OCI-LY3 (cell line): ENCODE measurements at regions not wholly inside any gene's neighbourhood (a gene's known extent, or its start where the extent isn't known, plus 50 kb on each side); places are given as distances from the start of the nearest gene placed in this dataset.

Experiments used
- H2AFZ ChIP-seq: fragments of 200-600, 300-600 bp; shearing (Covaris generic); 2 replicates; pipeline ENCODE4 v1.6.0; 2014; ENCODE audit warnings: antibody characterized with exemption, low read depth, low read length
- H3K27ac ChIP-seq: fragments of 200-600, 300-600 bp; sonication (generic); 2 replicates; pipeline ENCODE4 v1.5.1; 2014; ENCODE audit warnings: mild to moderate bottlenecking, low read length, moderate library complexity, mixed read lengths
- H3K27me3 ChIP-seq: fragments of 200-600, 300-600 bp; sonication (generic); 2 replicates; pipeline ENCODE4 v1.6.1; 2014; ENCODE audit warnings: low read depth, low read length, mixed read lengths
- H3K36me3 ChIP-seq: fragments of 200-600, 300-600 bp; sonication (generic); replicated peaks from 2 replicates; pipeline ENCODE3; 2014; ENCODE audit warnings: low read depth, low read length, mixed read lengths
- H3K4me1 ChIP-seq: fragments of 300-600, 200-600 bp; sonication (generic); 2 replicates; pipeline ENCODE4 v1.6.1; 2014; ENCODE audit warnings: low read length, mixed read lengths
- H3K4me2 ChIP-seq: fragments of 200-600, 300-600 bp; sonication (generic); 2 replicates; pipeline ENCODE4 v1.6.1; 2014; ENCODE audit warnings: low read length, mixed read lengths
- H3K4me3 ChIP-seq: fragments of 300-600, 200-600 bp; sonication (generic); 2 replicates; pipeline ENCODE4 v1.5.1; 2014; ENCODE audit warnings: antibody characterized with exemption, mild to moderate bottlenecking, low read length, moderate library complexity
- H3K79me2 ChIP-seq: fragments of 300-600, 200-600 bp; shearing (Covaris generic); 2 replicates; pipeline ENCODE4 v1.6.1; 2014; ENCODE audit warnings: mild to moderate bottlenecking, low read length, mixed read lengths
- H3K9ac ChIP-seq: fragments of 300-600, 200-600 bp; shearing (Covaris generic); 2 replicates; pipeline ENCODE4 v1.6.0; 2014; ENCODE audit warnings: mild to moderate bottlenecking, low read length, moderate library complexity
- H3K9me3 ChIP-seq: fragments of 200-600, 300-600 bp; shearing (Covaris generic); 2 replicates; pipeline ENCODE4 v1.6.1; 2014; ENCODE audit warnings: low read length, mixed read lengths; ENCODE audit not compliant: insufficient read depth
- H4K20me1 ChIP-seq: fragments of 200-600, 300-600 bp; sonication (generic); 2 replicates; pipeline ENCODE4 v1.6.1; 2016; ENCODE audit warnings: low read length, mixed read lengths; ENCODE audit not compliant: insufficient read depth
- EZH2phosphoT487 ChIP-seq: fragments of 200-600 bp; shearing (Covaris generic); IDR thresholded peaks from 2 replicates; pipeline ENCODE4 v1.6.1; 2018; ENCODE audit warnings: antibody characterized with exemption, mixed run types, low read depth
- TF ChIP-seq, protein P1 (sequence below): fragments of 200-600, 300-600 bp; sonication (generic); IDR thresholded peaks from 2 replicates; pipeline ENCODE4 v1.5.1; 2014; ENCODE audit warnings: antibody characterized with exemption, low read length, low read depth

DNA sequence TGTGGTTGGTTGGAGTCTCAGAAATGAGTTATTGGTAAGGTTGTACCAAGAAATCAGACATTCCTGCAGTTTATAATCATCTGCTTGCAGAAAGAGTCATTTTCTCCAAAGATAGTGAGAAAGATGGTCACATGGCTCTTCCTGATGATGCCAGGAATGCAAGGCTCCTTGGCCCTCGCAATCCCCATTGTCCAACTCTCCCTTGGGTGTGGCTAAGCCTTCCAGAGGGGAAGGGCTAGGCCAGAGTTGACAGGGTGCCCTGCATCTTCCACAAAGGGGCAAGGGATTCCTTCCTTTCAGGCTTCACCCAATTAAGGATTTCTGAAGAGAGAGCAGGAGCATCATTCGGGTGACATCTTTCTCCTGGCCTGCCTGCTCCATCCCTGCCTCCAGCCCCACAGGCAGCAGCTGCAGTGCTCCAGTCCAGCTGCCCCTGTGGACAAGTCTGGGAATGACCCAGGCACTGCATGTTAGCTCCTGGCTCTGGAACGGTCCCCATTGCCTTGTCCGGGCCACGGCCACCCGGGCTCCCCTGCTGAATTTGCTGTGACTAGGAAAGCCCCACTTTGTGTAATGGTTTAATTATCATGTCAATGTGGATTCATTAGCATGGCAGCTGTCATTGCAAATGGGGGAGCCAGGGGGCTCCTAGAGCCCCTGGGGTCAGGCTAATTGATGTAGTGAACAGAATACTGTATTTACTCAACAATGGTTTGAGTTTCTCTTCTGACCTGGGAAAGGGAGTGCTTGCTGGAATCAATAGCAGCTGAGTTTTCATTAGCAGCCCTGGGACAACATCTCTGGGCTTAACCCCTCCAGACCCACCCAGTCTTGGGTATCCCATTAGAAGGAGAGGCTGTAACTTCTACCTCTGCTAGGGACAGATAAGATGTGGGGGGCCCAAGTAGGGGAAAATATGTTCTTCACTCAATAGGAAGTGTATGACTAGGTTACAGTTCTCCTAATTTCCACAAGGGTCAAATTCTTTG is 112.6 kb upstream of the TBX20 start:
- Histone ChIP-seq H3K9ac (no peak overlapping the region), H2AFZ (no peak overlapping the region), H3K9me3 (no peaks in the 10 kb centered on the region), H3K4me2 (no peak overlapping the region), H3K4me1 (peaks cover 6% of the 10 kb centered on the region), H3K36me3 (no peaks in the 10 kb centered on the region), H3K27ac (no peak overlapping the region), H3K79me2 (no peaks in the 10 kb centered on the region), H3K27me3 (0 out of 2 replicates have a peak, but pooled peaks cover 4% of the 10 kb centered on the region), H3K4me3 (no peak overlapping the region), H4K20me1 (no peaks in the 10 kb centered on the region)
- TF ChIP-seq, protein P1, sequence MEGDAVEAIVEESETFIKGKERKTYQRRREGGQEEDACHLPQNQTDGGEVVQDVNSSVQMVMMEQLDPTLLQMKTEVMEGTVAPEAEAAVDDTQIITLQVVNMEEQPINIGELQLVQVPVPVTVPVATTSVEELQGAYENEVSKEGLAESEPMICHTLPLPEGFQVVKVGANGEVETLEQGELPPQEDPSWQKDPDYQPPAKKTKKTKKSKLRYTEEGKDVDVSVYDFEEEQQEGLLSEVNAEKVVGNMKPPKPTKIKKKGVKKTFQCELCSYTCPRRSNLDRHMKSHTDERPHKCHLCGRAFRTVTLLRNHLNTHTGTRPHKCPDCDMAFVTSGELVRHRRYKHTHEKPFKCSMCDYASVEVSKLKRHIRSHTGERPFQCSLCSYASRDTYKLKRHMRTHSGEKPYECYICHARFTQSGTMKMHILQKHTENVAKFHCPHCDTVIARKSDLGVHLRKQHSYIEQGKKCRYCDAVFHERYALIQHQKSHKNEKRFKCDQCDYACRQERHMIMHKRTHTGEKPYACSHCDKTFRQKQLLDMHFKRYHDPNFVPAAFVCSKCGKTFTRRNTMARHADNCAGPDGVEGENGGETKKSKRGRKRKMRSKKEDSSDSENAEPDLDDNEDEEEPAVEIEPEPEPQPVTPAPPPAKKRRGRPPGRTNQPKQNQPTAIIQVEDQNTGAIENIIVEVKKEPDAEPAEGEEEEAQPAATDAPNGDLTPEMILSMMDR, result no peak
- TF ChIP-seq EZH2phosphoT487, result no peak

DNA sequence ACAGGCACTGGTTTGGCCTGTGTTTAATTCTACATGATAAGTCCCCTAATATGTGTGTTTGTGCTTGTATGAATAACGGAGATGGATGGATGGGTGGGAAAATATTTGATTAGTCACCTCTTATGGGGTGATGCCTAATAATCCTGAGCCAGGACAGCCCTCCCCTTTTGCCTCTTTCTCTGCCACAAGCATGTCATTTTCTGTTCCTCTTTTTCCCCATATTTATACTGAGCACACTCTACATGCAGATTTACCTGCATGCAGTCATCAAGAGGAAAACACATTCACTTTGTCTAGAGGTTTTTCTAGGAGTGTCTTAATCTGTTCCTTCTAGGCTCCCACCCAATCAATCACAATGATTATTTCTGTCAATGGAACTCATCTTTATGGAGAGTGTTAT is 111.6 kb upstream of the TBX20 start:
- Histone ChIP-seq H4K20me1 (no peaks in the 10 kb centered on the region), H3K36me3 (no peaks in the 10 kb centered on the region), H3K27ac (no peak overlapping the region), H3K9ac (no peak overlapping the region), H3K79me2 (no peaks in the 10 kb centered on the region), H3K4me1 (peaks cover 6% of the 10 kb centered on the region), H3K4me3 (no peak overlapping the region), H3K4me2 (no peak overlapping the region), H3K9me3 (no peaks in the 10 kb centered on the region), H3K27me3 (0 out of 2 replicates have a peak, but pooled peaks cover under 1% of the 10 kb centered on the region), H2AFZ (no peak overlapping the region)
- no peak for TF ChIP-seq EZH2phosphoT487
- TF ChIP-seq, protein P1, result no peak

DNA sequence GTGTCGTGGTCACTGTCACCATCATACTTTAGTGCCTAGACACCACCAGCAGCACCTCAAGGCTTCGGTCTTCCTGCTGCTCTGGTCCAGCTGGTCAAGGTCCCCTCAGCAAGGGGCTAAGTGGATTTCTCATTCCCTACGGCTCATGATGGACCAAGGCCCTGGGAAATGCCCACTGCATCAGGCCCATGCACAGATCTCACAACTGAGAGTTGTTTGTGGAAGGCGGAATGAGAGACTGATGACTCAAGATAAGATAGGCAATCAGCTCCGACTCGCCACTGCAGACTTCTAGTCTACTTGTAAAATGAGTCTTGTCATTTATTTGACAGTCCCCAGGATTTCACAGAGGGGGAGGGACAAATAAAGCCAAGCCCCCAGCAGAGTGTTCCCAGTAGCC is 108.4 kb upstream of the TBX20 start:
- Histone ChIP-seq H3K79me2 (no peaks in the 10 kb centered on the region), H3K9me3 (no peaks in the 10 kb centered on the region), H3K9ac (no peak overlapping the region), H3K36me3 (no peaks in the 10 kb centered on the region), H3K4me1 (peaks cover 6% of the 10 kb centered on the region), H2AFZ (no peak overlapping the region), H3K27ac (no peak overlapping the region), H3K4me2 (no peak overlapping the region), H3K27me3 (no peaks in the 10 kb centered on the region), H4K20me1 (no peaks in the 10 kb centered on the region), H3K4me3 (no peak overlapping the region)
- no peak for TF ChIP-seq EZH2phosphoT487
- TF ChIP-seq, protein P1, result no peak

DNA sequence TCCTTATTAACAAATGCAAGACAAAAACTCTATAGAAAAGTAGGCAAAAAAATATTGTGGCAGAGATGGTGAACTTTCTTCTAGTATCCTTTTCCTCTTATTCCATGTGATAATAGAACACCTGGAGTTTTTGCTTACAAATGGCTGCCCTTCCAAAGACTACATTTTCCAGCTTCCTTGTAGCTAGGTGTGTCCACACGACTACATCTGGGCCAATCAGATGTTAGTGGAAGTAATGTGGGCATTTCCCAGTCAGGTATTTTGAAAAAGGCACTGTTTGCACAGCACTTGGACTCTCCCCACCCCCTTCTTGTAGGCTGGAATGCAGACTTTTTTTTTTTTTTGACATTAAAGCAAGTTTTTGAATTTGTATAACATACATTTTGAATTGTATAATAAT is 105.5 kb upstream of the TBX20 start:
- H2AFZ ChIP-seq, result no peak overlapping the region
- no peaks in the 10 kb centered on the region for H3K36me3 ChIP-seq
- H3K9me3 ChIP-seq, result no peaks in the 10 kb centered on the region
- no peak overlapping the region for H3K27ac ChIP-seq
- H4K20me1 ChIP-seq, result no peaks in the 10 kb centered on the region
- H3K27me3 ChIP-seq, result peaks cover 2% of the 10 kb centered on the region; the same call in 1 of the 2 replicates
- no peak overlapping the region for H3K4me3 ChIP-seq
- H3K4me1 ChIP-seq, result no peaks in the 10 kb centered on the region
- no peaks in the 10 kb centered on the region for H3K79me2 ChIP-seq
- H3K9ac ChIP-seq, result no peak overlapping the region
- no peak overlapping the region for H3K4me2 ChIP-seq
- TF ChIP-seq, protein P1, result no peak
- no peak for TF ChIP-seq EZH2phosphoT487
